B cell (primary cell): ENCODE measurements at regions not wholly inside any gene's neighbourhood (a gene's known extent, or its start where the extent isn't known, plus 50 kb on each side); places are given as distances from the start of the nearest gene placed in this dataset.

Experiments used
- ATAC-seq: fragments of 200-7000 bp; cut with Tn5 transposase; one replicate; pipeline ENCODE4 v1.10.0; 2021; ENCODE audit warnings: low read depth, mild to moderate bottlenecking, moderate number of reproducible peaks, moderate library complexity
- CTCF ChIA-PET: fragments of 350-600 bp; sonication (Branson Sonifier 250); formaldehyde crosslinking; loops from one replicate; lab custom pipeline; 2021; ENCODE audit warnings: antibody characterized with exemption, inconsistent platforms; lab: Charles Lee
- POLR2A ChIA-PET: fragments of 350-600 bp; sonication (Branson Sonifier 250); formaldehyde crosslinking; loops from one replicate; lab custom pipeline; 2021; ENCODE audit warnings: antibody characterized with exemption; lab: Charles Lee
- DNase-seq: peaks from one replicate; pipeline ENCODE4 v3.0.0; 2013
- H2AFZ ChIP-seq: 2 replicates; pipeline ENCODE4 v1.6.1; 2012; ENCODE audit warnings: mild to moderate bottlenecking, low read depth, low read length; ENCODE audit not compliant: insufficient read depth, poor library complexity, severe bottlenecking
- H3K27ac ChIP-seq, 2 donors: 1 replicate in 1 of 2; 2 replicates in 1 of 2; pipeline ENCODE4 v1.5.1; 2012 to 2013; ENCODE audit warnings: low read length in 2 of 2, mild to moderate bottlenecking in 2 of 2, moderate library complexity in 1 of 2
- H3K27me3 ChIP-seq, 4 experiments: fragments of 200-600 bp in 1 of 4; sonication (generic) in 1 of 4; replicated peaks in 1 of 4; 1 replicate in 2 of 4; 2 replicates in 2 of 4; pipeline versions ENCODE4 v1.6.1 to v1.7.0; 2013 to 2016; ENCODE audit warnings: low read length in 3 of 4, mild to moderate bottlenecking in 2 of 4, mixed read lengths in 1 of 4, moderate library complexity in 1 of 4; ENCODE audit not compliant: insufficient read depth in 4 of 4, control insufficient read depth in 3 of 4; ENCODE audit errors: control extremely low read depth in 1 of 4
- H3K36me3 ChIP-seq, 2 experiments: replicated peaks in 1 of 2; 1 replicate in 1 of 2; 2 replicates in 1 of 2; pipeline versions ENCODE4 v1.6.1 to v1.7.1; 2013; ENCODE audit warnings: low read length in 1 of 2; ENCODE audit not compliant: insufficient read depth in 2 of 2, control insufficient read depth in 1 of 2; ENCODE audit errors: control extremely low read depth in 1 of 2, extremely low read depth in 1 of 2
- H3K4me1 ChIP-seq, 2 donors: fragments of 200-600 bp in 1 of 2; sonication (generic) in 1 of 2; 1 replicate in 1 of 2; 2 replicates in 1 of 2; pipeline versions ENCODE4 v1.5.1 to v1.6.1; 2013 to 2017; ENCODE audit warnings: low read length in 2 of 2; ENCODE audit not compliant: control insufficient read depth in 2 of 2, insufficient read depth in 2 of 2
- H3K4me2 ChIP-seq: replicated peaks from 2 replicates; pipeline ENCODE3; 2012; ENCODE audit warnings: mild to moderate bottlenecking, low read depth, low read length; ENCODE audit not compliant: poor library complexity, severe bottlenecking
- H3K4me3 ChIP-seq, 5 experiments: fragments of 200-600 bp in 1 of 5; sonication (generic) in 1 of 5; 1 replicate in 3 of 5; 2 replicates in 2 of 5; pipeline versions ENCODE4 v1.5.1 to v1.7.0; 2011 to 2016; ENCODE audit warnings: low read length in 4 of 5, mild to moderate bottlenecking in 4 of 5, low read depth in 2 of 5, control low read depth in 1 of 5, moderate library complexity in 1 of 5; ENCODE audit not compliant: insufficient read depth in 1 of 5; ENCODE audit errors: control extremely low read depth in 1 of 5, extremely low read depth in 1 of 5
- H3K79me2 ChIP-seq: fragments of 200-600 bp; sonication (generic); one replicate; pipeline ENCODE4 v1.6.0; 2016; ENCODE audit warnings: low read length; ENCODE audit not compliant: control insufficient read depth, insufficient read depth
- H3K9ac ChIP-seq: fragments of 200-600 bp; sonication (generic); 2 replicates; pipeline ENCODE4 v1.6.1; 2017; ENCODE audit warnings: mild to moderate bottlenecking, low read length, moderate library complexity
- H3K9me3 ChIP-seq, 3 donors: one replicate each; pipeline versions ENCODE4 v1.6.1 to v1.7.1; 2013; ENCODE audit warnings: low read length in 2 of 3; ENCODE audit not compliant: control insufficient read depth in 2 of 3, insufficient read depth in 1 of 3; ENCODE audit errors: control extremely low read depth in 1 of 3
- H4K20me1 ChIP-seq: 2 replicates; pipeline ENCODE4 v1.6.0; 2012; ENCODE audit warnings: mild to moderate bottlenecking, low read length; ENCODE audit not compliant: insufficient read depth, control insufficient read depth, poor library complexity, severe bottlenecking
- H3K27ac Mint-ChIP-seq: one replicate; pipeline ENCODE4 v1.8.0; 2021; ENCODE audit warnings: mixed read lengths
- H3K27me3 Mint-ChIP-seq: one replicate; pipeline ENCODE4 v1.8.0; 2021; ENCODE audit warnings: mixed read lengths
- H3K4me1 Mint-ChIP-seq: one replicate; pipeline ENCODE4 v1.8.0; 2021; ENCODE audit warnings: mixed read lengths
- H3K4me3 Mint-ChIP-seq: one replicate; pipeline ENCODE4 v1.8.0; 2021; ENCODE audit warnings: mixed read lengths
- H3K9me3 Mint-ChIP-seq: one replicate; pipeline ENCODE4 v1.8.0; 2022; ENCODE audit warnings: mixed read lengths; ENCODE audit not compliant: insufficient read depth
- CTCF ChIP-seq: fragments of 200-600 bp; IDR thresholded peaks from one replicate; pipeline ENCODE4 v1.8.0; 2022; ENCODE audit warnings: antibody characterized with exemption, mild to moderate bottlenecking
- EZH2 ChIP-seq: IDR thresholded peaks from 2 replicates; pipeline ENCODE4 v1.6.1; 2012; ENCODE audit warnings: borderline replicate concordance, low read depth, mild to moderate bottlenecking, moderate library complexity, low read length; ENCODE audit not compliant: insufficient read depth, poor library complexity, severe bottlenecking
- WGBS: methylation state at CpG from one replicate; pipeline ENCODE4 v1.1.5; 2013; ENCODE audit warnings: missing lambda C conversion rate; ENCODE audit not compliant: insufficient coverage; 5-methylcytosine and 5-hydroxymethylcytosine counted together
- intact Hi-C: fragments of 100-400 bp; cut with micrococcal nuclease; formaldehyde crosslinking; loops from one replicate; pipeline ENCODE4 v1.10.0; 2022

DNA sequence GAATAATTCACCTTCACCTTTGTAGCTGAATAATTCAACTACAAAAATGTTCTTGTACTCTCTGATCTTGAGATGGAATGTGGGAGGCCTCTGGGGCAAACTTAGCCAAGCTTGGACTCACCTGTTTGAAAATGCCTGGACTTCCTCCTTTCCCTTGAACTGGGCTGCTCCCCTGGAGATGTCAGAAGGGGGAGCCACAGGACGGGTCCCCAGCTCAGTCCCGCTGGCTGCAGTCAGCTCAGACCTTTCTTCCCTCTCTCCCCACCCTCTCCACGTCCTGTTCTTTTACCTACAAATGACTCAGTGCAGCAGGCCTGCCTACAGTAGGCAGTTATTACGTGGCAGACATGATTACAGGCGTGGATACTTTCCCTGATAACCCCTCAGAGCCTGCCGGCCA lies 131.5 kb upstream of the RALGAPA2 start:
- POLR2A ChIA-PET = no interaction called here
- Mint-ChIP-seq H3K9me3 (no peaks in the 10 kb centered on the region), H3K4me1 (no peaks in the 10 kb centered on the region), H3K27me3 (peaks cover 14% of the 10 kb centered on the region), H3K4me3 (no peak overlapping the region), H3K27ac (no peak overlapping the region)
- Histone ChIP-seq H3K9ac (no peak overlapping the region), H3K9me3 (no peaks in the 10 kb centered on the region), H3K27ac (no peak overlapping the region), H3K4me2 (no peak overlapping the region), H3K79me2 (no peaks in the 10 kb centered on the region), H4K20me1 (no peaks in the 10 kb centered on the region), H3K4me1 (no peaks in the 10 kb centered on the region), H2AFZ (no peak overlapping the region), H3K27me3 (no peaks in the 10 kb centered on the region), H3K4me3 (no peak overlapping the region), H3K36me3 (no peaks in the 10 kb centered on the region)
- ATAC-seq (no peak), DNase-seq (no peak)
- CTCF ChIA-PET = interaction anchor here (5.3 kb wide), 1 partner anchor 14 kb away, joined by 18 read pairs; no protein-coding TSS in a partner anchor
- 40% methylated on average over 2 of the region's 6 CpGs for WGBS
- intact Hi-C loops = no loop called here
- no peak for TF ChIP-seq CTCF
- TF ChIP-seq EZH2 = no peak

DNA sequence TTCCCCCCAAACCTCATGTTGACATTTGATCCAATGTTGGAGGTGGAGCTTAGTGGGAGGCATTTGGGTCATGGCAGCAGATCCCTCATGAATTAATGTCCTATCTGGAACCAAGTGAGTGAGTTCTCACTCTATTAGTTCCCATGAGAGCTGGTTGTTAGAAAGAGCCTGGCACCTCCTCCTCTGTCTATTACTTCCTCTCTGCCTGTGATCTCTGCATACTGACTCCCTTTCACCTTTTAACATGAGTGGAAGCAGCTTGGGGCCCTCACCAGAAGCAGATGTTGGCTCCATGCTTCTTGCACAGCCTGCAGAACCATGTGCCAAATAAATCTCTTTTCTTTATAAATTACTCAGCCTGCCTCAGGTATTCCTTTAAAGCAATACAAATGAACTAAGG lies 127.3 kb upstream of the RALGAPA2 start:
- no peaks in the 10 kb centered on the region for H3K36me3 ChIP-seq
- DNase-seq (no peak), ATAC-seq (no peak)
- H3K9me3 Mint-ChIP-seq = no peaks in the 10 kb centered on the region
- no peak overlapping the region for H3K27ac ChIP-seq
- intact Hi-C loops = no loop called here
- no peaks in the 10 kb centered on the region for H3K9me3 ChIP-seq
- no peaks in the 10 kb centered on the region for H3K79me2 ChIP-seq
- no peak overlapping the region for H2AFZ ChIP-seq
- H3K4me3 ChIP-seq = no peak overlapping the region
- H3K4me1 Mint-ChIP-seq = peaks cover 3% of the 10 kb centered on the region
- H3K27ac Mint-ChIP-seq = no peak overlapping the region
- no peak overlapping the region for H3K9ac ChIP-seq
- no peaks in the 10 kb centered on the region for H4K20me1 ChIP-seq
- ChIA-PET CTCF (interaction anchor here (0.6 to 2.0 kb wide), 3 partner anchors 14 to 665 kb away, joined by 3 to 8 read pairs (median 6); no protein-coding TSS in a partner anchor), POLR2A (no interaction called here)
- H3K4me1 ChIP-seq = no peaks in the 10 kb centered on the region
- H3K4me3 Mint-ChIP-seq = no peak overlapping the region
- peaks cover 20% of the 10 kb centered on the region for H3K27me3 Mint-ChIP-seq
- peaks cover 0 to 3% (median 1%) of the 10 kb centered on the region in 4 experiments for H3K27me3 ChIP-seq
- TF ChIP-seq CTCF (no peak), EZH2 (no peak)
- H3K4me2 ChIP-seq = no peak overlapping the region
